SK-N-MC (cell line): ENCODE measurements at regions not wholly inside any gene's neighbourhood (a gene's known extent, or its start where the extent isn't known, plus 50 kb on each side); places are given as distances from the start of the nearest gene placed in this dataset.

Experiments used
- FOXP2 ChIP-seq: optimal IDR thresholded peaks from 2 replicates; pipeline ENCODE3; 2011; ENCODE audit warnings: mild to moderate bottlenecking, moderate library complexity; ENCODE audit not compliant: insufficient read depth; ENCODE audit errors: extremely low read length, control extremely low read depth
- POLR2AphosphoS5 ChIP-seq: IDR thresholded peaks from 2 replicates; pipeline ENCODE4 v1.6.1; 2012; ENCODE audit warnings: mild to moderate bottlenecking, low read depth, low read length, borderline replicate concordance

DNA sequence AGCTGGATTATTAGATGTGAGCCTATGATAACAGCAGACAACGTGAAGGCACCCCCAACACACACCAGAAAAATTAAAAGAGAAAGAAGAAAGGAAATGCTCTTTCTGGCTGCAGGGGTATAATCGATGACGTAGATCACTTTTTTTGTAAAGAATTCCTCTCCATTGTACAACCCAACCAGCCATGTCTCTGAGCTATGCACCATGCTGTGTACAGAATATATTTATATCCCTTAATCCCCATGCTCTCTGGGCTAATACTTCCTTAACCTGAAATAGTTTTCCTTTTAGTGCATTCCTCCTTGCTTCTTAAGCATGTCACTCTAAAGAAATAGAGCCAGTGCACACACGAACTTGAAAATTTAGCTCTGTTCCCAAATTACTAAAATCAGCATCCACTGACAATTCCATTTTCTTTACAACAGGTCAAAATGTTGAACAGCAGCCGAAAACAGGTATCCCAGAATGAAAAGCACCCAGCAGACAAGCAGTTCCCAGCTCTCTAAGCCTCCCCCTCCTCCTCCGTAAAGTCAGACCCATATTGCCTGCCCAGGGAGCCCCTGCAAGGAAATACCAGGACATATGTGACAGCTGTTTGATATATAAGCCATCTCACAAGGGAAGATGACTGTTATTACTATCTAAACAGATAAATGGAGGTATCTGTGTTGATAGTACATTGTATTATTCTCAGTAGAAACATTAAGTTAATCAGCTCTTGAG, 247.4 kb upstream of the RAB6C start:
- TF ChIP-seq POLR2AphosphoS5: no peak
- TF ChIP-seq FOXP2: no peak
